ENCODE measurements at regions not wholly inside any gene's neighbourhood (a gene's known extent, or its start where the extent isn't known, plus 50 kb on each side); places are given as distances from the start of the nearest gene placed in this dataset.

DNA sequence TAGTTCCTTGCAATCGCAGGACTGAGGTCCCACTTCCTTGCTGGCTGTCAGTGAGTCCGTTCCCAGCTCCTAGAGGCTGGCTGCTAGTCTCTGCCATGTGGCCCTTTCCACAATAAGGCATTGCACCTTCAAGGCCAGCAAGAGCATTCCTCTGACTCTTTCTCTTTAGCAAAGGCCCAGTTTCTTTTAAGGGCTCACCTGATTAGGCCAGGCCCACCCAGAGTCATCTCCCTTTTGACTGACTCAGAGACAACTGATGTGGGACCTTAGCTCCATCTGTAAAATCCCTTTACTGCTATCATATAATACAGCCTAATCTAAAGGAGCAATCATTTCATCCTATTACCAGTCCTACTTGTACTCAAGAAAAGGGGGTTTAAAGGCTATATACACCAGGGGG, 278.2 kb downstream of the SLC4A3 start:
- DNase-seq: no peak

DNA sequence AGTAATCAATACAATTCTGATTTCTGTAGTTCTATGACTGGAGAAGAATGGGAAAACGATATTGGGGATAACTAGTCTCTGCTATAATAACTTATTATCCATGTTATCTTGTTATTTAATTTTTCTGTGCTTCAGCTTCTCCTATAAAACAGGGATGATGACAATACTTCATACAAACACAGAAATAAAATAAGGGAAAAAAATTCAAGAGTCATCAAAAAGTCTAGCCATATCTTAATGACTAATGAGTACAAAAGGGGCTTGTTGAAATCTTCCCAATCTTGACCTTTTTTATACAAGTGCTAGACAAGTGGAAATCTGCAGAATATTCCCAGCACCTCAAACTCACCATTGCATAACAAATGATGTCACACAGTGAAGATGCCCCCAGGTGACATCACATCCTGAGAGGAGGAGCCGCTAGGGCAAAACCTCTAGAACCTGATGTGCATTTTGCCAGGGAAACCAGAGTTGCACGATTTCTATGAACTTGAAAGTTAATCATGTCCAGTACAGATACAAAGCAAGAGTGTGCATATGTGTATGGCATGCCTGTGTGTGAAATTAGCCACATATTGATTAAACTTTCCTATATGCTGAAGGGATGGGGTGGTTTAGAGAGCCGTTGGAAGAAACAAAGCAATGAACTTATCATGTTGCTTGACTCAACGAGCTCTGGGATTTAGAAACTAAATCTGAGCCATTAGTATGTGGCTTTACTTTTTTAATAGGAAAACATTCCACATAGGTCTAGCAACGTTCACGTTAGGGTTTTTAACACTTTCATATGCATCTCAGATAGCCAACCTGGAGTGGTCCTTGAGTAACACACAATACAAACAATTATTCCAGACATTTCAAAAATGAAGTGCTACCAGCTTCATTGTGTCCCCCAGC, 278.9 kb downstream of the SLC4A3 start:
- DNase-seq: no peak

DNA sequence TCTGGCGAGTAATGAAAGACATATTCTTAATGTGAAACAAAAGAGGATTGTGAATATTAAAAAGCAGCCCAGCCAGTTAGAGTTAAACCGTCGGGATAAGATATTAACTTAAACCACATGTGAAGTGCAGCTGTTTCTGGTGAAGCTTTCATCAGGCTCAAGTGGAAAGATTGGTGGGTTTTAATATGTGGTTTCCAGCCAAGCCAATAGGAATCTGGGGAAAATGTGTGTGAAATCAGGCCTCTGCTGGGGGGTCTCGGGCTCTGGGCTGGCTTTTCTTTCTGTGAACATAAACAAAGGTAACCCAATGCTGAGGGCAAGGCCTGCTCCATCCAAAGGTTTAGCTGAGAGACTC, 279.6 kb downstream of the SLC4A3 start:
- no peak for DNase-seq

DNA sequence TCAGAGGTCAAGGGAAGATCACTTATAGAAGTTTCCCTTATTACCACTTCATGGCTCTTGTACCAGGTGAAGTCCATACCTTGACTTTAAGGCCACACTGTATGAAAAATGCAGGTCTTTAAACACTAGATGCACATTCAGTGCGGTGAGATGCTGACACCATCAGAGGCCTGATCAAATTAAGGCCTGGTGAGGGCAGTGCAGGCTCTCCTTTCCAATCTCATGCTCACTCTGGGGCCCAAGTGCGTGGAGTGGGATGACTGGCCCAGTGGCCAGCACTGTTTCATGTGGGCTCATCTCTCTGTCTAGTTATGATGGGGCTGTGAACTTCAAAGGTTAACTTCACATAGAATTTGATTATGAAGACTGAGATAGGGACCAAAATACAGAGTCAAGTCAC, 281.1 kb downstream of the SLC4A3 start:
- DNase-seq: no peak

DNA sequence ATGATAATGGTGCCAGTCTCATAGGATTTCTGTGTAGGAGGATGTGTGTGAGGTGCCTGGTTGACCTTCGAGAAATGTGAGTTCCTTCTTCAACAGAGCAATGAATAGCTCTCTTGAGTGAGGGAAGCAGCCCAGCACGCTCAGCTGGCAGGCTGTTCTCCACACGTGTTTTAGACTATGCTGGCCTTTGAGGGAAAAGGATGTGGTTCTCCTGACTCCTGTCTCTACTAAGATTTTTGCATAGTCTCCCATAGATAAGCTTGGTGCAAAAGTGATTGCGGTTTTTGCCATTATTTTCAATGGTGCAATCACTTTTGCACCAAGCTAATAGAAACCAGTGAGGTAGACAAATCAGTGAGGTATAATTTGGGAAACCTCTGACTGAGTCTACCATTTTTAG, 284.1 kb downstream of the SLC4A3 start:
- DNase-seq: no peak

DNA sequence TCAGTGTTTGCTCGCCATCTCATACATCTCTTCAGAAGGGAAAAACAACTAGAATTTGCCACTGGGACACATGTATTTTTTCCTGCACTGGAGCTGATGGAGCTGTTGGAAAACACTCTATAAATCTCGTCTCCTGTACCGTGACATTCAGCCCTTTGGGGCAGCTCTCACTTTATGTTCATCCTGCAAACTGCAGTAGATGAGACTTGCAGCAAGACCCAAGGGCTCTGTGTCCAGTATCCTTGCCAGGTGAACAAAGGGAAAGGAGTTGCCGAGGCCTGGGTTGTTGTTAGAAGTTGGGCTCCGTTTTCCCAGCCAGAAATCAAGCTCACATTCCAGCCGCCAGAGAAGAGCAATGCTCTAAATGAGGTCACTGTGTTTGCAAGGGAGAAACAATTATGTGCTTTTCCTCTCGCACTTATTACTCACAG, 285.1 kb downstream of the SLC4A3 start:
- DNase-seq: no peak

DNA sequence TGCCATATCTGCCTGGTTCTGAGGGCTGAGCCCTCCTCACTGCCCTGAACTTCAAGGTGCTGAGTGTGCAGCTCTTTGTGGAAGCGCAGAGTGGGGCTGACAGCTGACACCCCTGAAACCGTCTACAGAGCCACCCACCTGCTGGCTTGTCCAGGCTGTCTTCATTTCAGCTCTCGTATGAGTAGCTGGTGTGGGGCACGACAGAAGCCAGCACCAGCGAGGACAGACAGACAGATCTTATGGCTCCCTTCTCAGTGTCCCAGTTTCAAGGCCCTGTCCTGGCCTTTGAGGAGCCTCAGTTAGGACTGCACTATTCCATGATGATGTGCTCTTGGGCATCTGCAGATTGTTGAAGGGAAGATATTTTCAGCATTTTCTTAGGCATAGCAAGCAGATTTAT, 287.1 kb downstream of the SLC4A3 start:
- no peak for DNase-seq

DNA sequence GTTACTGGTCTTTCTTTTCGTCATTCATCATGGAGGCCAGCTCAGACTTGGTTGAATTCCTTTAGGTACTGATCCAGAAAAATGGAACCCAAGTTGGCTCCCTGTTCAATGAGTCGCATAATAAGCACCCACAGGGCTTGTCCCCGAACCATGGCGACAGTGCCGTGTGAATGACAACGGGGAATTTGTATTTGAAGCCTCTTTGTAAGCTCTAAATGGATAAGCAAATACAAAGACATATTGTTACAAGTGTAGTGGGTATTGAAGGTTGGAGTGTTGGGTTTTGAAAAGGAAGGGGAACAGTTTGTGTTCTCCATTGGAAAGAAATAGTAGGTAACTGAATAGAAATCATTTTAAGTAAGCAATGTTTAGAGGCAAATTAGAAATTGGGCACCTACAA, 288.9 kb downstream of the SLC4A3 start:
- DNase-seq: no peak

DNA sequence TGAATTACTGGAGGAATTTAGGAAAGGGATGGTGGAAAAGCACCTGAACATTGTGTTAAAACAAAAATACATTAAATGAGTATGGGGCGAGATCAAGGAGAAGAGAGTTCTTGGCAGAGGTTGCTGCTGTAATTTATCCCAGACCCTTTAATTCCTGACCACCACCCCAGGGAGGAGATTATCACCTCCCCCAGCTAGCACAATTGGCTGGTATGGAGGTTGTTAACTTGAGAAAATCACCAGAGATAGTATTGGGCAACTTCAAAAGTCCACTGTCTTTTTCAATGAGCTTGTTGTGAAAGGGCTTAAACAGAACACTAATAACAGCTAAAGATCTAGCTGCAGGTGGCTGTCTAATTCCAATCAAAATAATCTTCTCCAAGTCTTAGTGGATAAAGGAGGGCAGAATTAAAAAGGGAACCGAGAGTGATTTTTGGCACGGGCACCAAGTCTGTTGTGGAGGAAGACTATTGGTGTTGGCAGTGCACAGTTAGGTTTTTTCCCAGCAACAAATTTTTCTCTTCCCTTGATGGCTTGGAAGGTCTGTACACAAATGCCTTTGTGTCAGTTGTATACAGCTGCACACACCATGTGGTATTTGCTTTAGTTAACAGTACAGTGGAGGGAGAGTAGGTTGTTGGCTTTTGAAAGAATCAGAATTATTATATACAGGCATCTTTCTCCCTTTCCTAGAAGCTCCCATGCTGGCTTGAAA, 289.5 kb downstream of the SLC4A3 start:
- no peak for DNase-seq

DNA sequence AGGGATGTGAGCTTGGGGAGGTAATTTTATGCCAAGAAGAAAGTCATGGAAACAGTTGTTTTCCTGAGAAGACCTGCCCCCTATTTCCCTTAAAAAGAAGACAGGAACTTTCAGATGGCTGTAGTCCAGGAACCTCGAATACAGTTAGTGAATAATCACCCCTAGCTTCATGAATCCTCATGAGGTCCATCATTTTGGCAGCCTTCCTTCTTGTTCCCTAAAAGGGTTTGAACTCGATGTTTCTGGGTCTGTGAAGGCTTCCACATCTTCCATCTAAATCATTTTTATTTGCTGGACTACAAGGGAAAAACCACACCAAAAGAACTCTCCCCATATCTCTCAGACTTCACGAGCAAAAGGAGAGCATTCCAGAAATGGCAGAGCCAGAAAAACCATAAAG, 290.8 kb downstream of the SLC4A3 start:
- DNase-seq: no peak

DNA sequence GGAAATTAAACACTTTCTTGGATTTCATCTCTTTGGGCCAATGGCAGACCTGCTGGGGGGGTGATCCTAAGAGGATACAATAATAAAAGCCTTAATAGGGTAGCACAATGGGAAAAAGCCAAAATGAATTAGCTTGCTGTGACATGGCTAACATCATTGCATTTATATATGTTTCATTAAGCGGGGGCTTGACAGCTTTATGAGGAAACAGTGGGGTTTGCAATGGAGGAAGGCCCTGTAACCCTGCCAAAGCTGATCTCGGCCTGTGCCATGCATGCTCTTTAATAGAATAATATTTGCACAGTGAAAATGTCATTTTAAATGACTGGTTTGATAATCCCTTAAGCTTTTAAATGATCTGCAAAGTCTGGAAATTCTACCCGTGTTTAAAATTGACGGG, 291.5 kb downstream of the SLC4A3 start:
- DNase-seq: no peak

DNA sequence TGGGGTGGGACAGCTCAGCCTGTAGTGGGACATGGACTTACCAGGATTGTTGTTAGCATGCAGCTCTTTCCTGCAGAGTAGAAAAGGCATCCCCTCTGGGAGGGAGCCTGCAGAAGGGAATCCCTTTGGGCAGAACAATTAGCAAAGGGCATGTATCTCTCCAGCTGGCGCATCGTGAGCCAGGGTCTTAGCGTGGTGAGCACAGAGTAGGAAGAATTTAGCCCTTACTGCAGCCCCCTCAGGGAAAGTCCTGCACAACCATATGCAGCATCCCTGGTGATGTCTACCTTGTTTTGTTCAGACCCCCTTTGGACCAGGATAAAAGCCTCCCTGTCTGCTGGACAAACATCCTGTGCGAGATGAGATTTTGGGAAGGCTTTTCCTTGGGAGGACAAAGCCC, 292.1 kb downstream of the SLC4A3 start:
- DNase-seq: no peak

DNA sequence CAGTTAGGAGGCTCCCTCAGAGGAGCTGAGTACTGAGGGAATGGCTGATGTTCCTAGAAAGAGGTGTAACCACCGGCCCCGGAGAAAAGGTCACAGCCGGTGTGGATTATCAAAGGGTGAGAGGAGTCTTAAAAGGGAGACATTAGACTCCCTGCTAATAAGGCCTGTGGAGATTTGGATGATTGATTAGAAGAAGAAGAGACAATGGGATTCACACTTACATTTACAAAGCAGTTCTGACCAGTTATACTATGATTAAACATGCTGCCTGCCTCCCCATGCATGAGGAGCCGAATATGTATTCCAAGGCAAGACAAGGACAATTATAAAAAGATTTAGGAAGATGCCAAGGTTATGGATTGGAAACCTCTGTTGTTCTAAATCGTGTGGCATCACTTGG, 302.4 kb downstream of the SLC4A3 start:
- no peak for DNase-seq

DNA sequence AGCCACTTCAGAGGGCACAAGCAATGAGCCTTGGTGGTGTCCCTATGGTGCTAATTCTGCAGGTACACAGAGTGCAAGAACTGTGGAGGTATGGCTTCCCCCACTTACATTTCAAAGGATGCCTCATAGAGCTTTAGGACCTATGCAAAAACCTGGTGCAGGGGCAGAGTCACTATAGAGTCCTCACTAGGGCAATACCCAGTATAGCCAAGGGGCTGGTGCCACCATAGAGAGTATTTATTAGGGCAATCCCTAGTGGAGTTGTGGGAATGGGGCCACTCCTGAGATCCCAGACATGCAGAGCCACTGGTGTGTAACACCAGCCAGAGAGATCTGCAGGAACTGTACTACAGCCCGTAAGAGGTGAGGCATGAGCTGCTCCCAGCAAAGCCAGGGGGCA, 312.2 kb downstream of the SLC4A3 start:
- no peak for DNase-seq

DNA sequence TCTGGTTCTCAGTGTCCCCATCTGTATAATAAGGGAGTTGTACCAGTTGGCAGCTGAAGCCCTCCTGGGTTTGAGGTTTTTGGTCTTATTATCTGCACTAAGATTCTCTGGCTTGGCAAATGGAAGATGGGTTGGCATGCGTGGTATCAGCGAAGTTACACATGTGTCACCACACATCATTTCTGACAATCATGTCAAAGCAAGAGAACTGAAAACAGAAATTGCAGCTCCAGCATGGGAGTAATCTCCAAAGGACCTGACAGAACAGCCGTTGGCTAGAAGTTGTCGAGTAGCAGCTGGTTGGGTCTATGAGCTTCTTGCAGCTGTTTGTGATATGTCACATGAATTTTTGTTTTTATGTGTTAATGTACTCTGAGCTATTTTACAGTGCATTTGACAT, 317.4 kb downstream of the SLC4A3 start:
- DNase-seq: peak; percentile 0

DNA sequence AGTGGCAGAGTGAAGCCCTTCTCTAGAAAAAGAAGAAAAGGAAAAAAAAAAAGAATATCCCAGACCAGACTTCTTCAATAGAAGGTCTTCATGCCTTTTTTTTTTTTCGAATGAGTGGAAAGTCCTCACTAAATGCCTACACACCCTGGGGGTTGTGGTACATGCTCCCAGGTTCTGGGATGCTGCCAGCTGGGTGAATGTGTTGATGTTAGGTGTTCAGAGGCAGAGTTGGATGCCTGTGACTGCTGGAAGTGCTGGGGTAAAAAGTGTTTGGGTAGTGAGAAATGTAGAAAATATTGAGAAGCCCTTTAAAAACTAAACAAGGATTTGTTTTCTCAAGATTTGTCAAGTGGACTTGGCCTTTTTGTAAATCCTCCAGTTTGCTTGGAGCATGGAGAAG, 318.6 kb downstream of the SLC4A3 start:
- no peak for DNase-seq

DNA sequence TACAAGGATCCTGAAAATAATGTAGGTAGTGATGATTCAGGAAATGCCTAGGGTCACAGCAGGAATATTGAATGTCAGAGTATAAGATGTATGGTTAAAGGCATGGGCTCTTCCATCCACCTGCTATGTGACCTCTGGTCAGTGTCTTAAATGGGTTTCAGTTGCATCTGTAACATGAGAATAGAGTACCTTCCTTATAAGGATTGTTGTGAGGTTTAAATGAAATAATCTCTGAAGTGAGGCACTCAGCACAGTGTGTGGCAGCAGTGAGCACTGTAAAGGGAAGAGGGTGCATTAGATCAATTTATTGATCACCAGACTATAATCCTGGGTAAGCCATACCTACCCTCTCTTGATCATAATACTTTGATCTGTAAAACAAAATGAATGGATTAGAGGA, 319.1 kb downstream of the SLC4A3 start:
- DNase-seq: no peak

DNA sequence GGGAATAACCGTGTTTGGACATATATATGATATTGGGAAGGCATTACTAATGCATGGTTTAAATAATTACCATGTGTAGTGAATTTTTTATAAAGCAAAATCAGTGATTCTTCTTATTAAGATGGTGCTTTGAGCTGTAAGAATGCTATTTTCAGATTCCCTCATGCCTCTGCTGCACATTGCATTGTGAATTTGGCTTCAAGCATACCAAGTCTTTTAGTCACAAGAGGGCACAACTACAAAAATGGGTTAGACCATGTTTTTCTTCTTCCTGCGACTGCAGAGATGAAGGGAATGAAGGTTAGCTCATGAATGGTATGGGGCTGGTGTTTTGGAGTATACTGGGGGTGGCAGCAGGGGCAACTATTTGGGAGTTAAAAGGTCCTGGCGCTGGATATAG, 320.1 kb downstream of the SLC4A3 start:
- no peak for DNase-seq

DNA sequence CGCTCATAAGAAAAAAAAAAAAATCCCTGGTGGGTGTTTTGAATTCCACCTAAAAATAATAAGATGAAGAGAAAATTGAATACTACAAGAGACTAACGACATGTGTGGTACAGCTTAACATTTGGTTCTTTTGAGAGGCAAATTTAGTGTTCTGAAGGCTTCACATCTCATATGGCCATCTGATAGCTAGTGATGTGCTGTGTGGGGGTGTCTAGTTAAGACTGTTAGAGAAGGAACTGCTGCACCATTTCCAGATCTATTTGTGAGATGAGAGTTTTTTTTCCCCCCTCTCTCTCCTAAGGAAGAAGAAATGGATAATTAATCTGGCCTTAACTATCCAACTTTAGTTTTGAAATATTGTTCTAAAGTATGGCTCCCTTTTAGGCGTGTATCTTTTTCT, 321.6 kb downstream of the SLC4A3 start:
- no peak for DNase-seq

DNA sequence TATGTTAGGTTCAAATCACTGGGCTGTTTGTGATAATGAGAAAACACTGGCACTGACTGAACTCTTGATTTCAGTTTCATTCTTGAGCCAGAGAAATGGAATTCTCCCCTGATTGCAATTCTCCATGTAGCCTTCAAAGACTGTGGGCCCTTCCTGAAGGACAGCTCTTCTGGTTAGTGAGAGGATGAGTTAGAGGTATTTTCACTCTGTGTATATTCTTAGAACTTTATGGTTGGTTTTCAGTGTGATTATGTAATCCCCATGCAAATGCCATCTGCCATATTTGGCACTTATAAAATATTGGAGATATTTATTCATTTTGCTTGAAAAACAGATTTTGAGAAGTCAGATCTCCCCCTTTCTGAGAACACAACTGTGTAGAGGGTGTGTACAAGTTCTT, 323.7 kb downstream of the SLC4A3 start:
- no peak for DNase-seq

DNA sequence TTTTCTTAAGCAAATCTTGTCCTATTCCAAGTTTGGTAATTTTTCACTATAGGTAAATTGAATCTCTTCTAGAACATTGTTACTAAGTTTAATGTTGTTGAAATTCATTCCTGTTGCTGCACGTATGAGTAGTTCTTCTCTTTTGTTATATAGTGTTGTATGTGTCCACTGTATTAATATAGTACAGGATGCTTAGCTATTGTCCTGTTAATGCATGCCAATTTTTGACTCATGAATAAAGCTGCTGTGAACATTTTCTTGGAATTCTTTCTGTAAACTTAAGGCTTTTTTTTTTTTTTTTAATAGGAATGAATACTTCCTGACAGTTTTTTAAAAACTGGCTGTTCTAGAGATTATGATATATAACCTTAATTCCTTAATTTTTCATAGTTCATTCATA, 326.9 kb downstream of the SLC4A3 start:
- DNase-seq: no peak

DNA sequence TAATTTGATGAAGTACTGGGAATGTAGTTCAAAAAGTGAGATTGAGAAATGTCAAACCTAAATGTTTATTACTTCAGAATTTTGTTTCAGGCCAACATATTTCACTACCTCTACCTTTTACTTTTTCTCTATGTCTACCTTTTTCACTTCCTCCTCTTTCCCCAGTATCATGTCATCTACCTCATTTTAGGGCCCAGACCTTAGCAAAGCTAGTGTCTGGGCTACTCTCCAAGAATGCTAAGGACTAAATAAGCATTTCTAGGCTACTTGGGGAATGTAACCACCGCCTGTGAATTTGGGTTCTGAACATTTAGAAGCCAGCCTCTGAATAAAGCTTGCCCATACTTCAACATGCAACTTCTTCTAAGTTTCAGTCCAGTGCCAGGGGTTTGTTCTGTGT, 330.4 kb downstream of the SLC4A3 start:
- no peak for DNase-seq

DNA sequence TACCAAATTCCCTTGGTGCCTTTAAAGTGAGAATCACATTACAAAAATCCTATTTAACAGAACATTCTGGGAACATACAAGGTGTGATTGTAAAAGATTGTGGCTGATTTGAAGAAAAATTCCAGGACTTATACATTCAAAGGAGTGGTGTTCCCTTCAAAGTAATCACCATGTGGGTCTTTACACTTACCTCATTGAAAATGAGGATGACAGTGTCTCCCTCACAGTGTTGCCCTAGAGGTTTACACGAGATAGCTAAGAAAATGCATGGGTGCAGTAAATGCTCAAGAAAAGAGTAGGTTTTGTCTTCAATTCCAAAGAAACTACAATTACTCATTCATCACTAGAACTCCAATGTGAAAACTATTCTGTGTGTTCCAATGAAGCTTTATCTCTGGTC, 331.5 kb downstream of the SLC4A3 start:
- no peak for DNase-seq

DNA sequence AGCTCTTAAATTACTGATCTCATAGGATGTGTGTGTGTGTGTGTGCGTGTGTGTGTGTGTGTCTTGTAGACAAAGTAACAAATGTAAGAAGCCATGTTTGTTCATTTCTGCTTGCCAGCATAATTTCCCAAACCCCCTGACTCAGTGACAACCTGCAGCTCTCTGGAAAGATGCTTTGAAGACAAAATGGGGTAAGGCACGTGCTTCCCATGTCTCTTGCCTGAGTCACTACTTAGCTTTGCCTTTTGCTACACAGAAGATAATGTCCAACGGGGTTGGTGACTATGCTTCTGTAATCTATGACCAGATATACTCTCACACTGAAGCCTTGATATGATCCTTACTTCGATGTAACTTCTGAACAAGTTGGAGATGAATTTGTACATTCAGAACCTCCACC, 332.0 kb downstream of the SLC4A3 start:
- DNase-seq: no peak
